HS-5 (cell line): ENCODE measurements at regions not wholly inside any gene's neighbourhood (a gene's known extent, or its start where the extent isn't known, plus 50 kb on each side); places are given as distances from the start of the nearest gene placed in this dataset.
"Not testable (repeated sequence)": the region's sequence is repeated elsewhere in the genome, so short reads cannot be mapped to it uniquely, and the experiment has no call there.

Experiments used
- DNase-seq: peaks from one replicate; pipeline ENCODE4 v3.0.0-alpha.2; 2012; ENCODE audit warnings: low read depth

- DNase-seq, result no peak
These were observed 229.5 kb upstream of the TMEFF2 start for GRCh38 chr2:192424243-192424642.

- DNase-seq, result no peak
These were observed 225.1 kb upstream of the TMEFF2 start for GRCh38 chr2:192419786-192420185.

GRCh38 chr2:192416060-192416459, 221.3 kb upstream of the TMEFF2 start:
- DNase-seq, result no peak

- no peak for DNase-seq
These were observed 220.1 kb upstream of the TMEFF2 start for GRCh38 chr2:192414794-192415193.

GRCh38 chr2:192413812-192414681, 219.3 kb upstream of the TMEFF2 start:
- DNase-seq, result no peak

GRCh38 chr2:192412866-192413265, 218.1 kb upstream of the TMEFF2 start:
- not testable (repeated sequence) for DNase-seq

- no peak for DNase-seq
These were observed 217.7 kb upstream of the TMEFF2 start for GRCh38 chr2:192412394-192412793.

- no peak for DNase-seq
These were observed 217.0 kb upstream of the TMEFF2 start for GRCh38 chr2:192411755-192412154.

- no peak for DNase-seq
These were observed 215.6 kb upstream of the TMEFF2 start for GRCh38 chr2:192410319-192410718.

GRCh38 chr2:192407692-192408091, 213.0 kb upstream of the TMEFF2 start:
- DNase-seq, result no peak

- no peak for DNase-seq
These were observed 203.5 kb upstream of the TMEFF2 start for GRCh38 chr2:192398236-192398635.

- DNase-seq, result no peak
These were observed 199.9 kb upstream of the TMEFF2 start for GRCh38 chr2:192394605-192395004.

- no peak for DNase-seq
These were observed 196.3 kb upstream of the TMEFF2 start for GRCh38 chr2:192391041-192391440.

GRCh38 chr2:192390401-192390800, 195.7 kb upstream of the TMEFF2 start:
- no peak for DNase-seq

- DNase-seq, result not testable (repeated sequence)
These were observed 189.5 kb upstream of the TMEFF2 start for GRCh38 chr2:192384191-192384590.

GRCh38 chr2:192381082-192381481, 186.3 kb upstream of the TMEFF2 start:
- DNase-seq, result no peak

GRCh38 chr2:192379736-192380135, 185.0 kb upstream of the TMEFF2 start:
- no peak for DNase-seq

- no peak for DNase-seq
These were observed 182.4 kb upstream of the TMEFF2 start for GRCh38 chr2:192377173-192377572.

GRCh38 chr2:192373754-192374153, 179.0 kb upstream of the TMEFF2 start:
- no peak for DNase-seq

GRCh38 chr2:192373221-192373620, 178.5 kb upstream of the TMEFF2 start:
- no peak for DNase-seq

GRCh38 chr2:192369969-192370368, 175.2 kb upstream of the TMEFF2 start:
- no peak for DNase-seq

- no peak for DNase-seq
These were observed 162.5 kb upstream of the TMEFF2 start for GRCh38 chr2:192357217-192357616.

GRCh38 chr2:192354512-192355244, 159.9 kb upstream of the TMEFF2 start:
- DNase-seq, result no peak
